ENCODE measurements at regions not wholly inside any gene's neighbourhood (a gene's known extent, or its start where the extent isn't known, plus 50 kb on each side); places are given as distances from the start of the nearest gene placed in this dataset.

DNA sequence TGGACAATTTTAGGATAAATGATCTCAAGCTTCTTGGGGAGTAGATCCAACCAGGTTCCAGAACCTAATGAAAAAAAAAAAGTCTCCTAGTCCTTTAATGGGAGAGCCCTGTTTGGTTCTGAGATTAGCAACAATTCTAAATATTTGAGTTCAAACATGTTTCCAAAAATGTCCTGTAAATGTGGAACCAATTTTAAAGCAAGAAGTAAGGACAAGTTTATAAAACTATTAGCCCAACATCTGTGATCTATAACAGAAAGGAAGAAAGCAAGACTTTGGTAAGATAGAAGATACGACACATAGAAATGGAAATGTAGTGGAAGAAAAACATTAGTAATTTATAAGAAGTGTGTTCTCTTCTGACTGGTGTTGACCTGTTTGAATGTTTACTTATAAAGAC, 79.7 kb upstream of the SLC5A12 start:
- TF ChIP-seq, protein P1, sequence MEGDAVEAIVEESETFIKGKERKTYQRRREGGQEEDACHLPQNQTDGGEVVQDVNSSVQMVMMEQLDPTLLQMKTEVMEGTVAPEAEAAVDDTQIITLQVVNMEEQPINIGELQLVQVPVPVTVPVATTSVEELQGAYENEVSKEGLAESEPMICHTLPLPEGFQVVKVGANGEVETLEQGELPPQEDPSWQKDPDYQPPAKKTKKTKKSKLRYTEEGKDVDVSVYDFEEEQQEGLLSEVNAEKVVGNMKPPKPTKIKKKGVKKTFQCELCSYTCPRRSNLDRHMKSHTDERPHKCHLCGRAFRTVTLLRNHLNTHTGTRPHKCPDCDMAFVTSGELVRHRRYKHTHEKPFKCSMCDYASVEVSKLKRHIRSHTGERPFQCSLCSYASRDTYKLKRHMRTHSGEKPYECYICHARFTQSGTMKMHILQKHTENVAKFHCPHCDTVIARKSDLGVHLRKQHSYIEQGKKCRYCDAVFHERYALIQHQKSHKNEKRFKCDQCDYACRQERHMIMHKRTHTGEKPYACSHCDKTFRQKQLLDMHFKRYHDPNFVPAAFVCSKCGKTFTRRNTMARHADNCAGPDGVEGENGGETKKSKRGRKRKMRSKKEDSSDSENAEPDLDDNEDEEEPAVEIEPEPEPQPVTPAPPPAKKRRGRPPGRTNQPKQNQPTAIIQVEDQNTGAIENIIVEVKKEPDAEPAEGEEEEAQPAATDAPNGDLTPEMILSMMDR (IDR thresholded peaks at IDR 0.05; ENCODE audit: low read length) = no peak
- TF ChIP-seq EZH2 (IDR thresholded peaks at IDR 0.05; ENCODE audit: borderline replicate concordance, low read length) = no peak
